ENCODE measurements at regions not wholly inside any gene's neighbourhood (a gene's known extent, or its start where the extent isn't known, plus 50 kb on each side); places are given as distances from the start of the nearest gene placed in this dataset.

DNA sequence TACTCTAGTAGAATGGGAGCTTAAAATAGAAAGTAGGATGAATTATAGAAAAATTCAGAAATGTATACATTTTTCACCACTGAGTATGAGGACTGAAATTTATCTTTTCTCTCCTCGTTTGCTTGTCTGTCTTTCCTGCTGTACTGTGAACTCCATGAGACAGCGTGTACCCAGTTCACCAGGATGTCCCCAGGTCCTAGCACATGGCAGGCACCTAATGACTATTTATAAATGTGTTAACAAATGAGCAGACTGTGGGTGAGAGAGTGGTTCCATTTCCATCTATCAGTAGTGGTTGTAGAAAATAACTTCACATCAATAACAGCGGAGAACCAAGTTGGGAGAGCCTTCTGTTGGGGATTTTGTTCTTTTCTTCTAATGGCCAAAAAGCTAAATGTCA is 106.3 kb downstream of the NUS1 start:
- TF ChIP-seq, protein P1, sequence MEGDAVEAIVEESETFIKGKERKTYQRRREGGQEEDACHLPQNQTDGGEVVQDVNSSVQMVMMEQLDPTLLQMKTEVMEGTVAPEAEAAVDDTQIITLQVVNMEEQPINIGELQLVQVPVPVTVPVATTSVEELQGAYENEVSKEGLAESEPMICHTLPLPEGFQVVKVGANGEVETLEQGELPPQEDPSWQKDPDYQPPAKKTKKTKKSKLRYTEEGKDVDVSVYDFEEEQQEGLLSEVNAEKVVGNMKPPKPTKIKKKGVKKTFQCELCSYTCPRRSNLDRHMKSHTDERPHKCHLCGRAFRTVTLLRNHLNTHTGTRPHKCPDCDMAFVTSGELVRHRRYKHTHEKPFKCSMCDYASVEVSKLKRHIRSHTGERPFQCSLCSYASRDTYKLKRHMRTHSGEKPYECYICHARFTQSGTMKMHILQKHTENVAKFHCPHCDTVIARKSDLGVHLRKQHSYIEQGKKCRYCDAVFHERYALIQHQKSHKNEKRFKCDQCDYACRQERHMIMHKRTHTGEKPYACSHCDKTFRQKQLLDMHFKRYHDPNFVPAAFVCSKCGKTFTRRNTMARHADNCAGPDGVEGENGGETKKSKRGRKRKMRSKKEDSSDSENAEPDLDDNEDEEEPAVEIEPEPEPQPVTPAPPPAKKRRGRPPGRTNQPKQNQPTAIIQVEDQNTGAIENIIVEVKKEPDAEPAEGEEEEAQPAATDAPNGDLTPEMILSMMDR (conservative IDR thresholded peaks at IDR 0.05 in 1 of 2, IDR thresholded peaks at IDR 0.05 in 1 of 2; ENCODE audit: extremely low read depth in 1 of 2, insufficient read depth in 1 of 2, low read depth in 1 of 2, low read length in 2 of 2), result no peak
- TF ChIP-seq EZH2 (IDR thresholded peaks at IDR 0.05; ENCODE audit: borderline replicate concordance, low read length), result no peak
